Activated T-helper 1 cell treated with Interleukin-2 at 50 U/mL for 16 hours (primary cell): ENCODE measurements at regions not wholly inside any gene's neighbourhood (a gene's known extent, or its start where the extent isn't known, plus 50 kb on each side); places are given as distances from the start of the nearest gene placed in this dataset.

Source experiments
- DNase-seq: peaks from one replicate; pipeline ENCODE4 v3.0.0-alpha.2; 2020; ENCODE audit warnings: low read depth

DNA sequence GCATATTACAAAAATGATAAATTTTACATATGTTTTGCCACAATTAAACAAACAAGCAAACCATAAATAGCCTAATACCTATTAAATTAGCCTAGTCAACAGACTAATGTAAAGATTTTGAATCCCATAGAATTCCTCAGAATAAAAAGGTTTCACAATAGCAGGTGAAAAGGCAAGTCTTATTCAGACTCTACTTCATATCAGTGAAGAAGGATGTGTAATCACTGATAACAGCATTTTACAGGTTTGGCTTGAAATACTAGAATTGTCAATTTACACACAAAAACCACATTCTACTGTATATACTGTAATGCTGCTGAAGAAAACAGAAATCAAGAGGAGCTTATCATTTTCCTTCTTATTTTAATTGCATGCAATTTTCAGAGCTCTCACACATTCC, 90.8 kb upstream of the SSTR1 start:
- DNase-seq = no peak

DNA sequence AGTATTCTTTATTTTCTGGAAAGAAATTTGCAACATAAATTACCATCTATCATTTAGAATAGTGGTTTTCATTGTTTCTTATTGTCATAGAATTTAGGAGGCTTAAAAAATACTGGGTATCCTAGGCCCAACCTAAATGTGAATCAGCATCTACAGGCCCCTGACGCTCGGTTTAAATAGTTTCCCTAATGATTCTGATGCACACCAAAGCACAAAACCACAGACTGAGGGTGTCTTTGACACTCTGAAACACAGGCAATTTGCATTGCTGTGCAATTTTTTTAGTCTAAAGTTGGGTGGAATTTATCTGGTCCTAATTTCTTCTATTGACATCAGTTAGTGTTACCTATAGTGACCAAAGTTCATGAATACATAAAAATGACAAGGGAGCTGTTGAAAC, 87.6 kb upstream of the SSTR1 start:
- DNase-seq = no peak

DNA sequence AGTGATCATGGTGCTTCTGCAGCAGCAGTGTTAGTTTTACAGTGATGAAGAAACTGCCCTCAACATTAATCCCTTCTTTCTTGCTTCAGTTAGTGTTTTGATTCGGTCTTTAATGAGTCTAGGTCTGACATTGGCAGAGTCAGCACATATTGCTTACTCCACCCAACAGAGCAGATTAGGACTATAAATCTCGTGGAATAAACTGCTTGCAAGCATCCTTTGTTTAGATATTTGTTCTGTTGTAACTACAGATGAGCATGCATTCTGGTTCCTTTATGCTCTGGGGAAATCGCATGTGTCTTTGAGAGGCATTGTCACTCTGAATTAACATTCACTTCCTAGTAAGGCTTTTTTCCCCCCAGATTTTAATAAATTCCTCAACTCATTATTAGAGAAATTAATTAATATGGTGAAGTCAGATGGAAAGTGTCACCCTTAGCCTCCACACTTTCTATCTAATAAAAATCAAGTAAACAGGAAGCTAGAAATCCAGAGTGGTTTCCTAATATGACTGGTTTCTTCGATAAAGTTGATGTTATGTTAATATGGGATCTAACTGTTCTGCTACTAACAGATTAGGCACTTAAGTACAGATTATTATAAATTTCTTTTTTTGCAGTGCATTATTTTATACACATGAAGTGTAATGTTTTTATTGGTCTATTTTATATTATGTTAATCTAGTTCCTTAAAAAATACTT, 86.2 kb upstream of the SSTR1 start:
- DNase-seq = no peak

DNA sequence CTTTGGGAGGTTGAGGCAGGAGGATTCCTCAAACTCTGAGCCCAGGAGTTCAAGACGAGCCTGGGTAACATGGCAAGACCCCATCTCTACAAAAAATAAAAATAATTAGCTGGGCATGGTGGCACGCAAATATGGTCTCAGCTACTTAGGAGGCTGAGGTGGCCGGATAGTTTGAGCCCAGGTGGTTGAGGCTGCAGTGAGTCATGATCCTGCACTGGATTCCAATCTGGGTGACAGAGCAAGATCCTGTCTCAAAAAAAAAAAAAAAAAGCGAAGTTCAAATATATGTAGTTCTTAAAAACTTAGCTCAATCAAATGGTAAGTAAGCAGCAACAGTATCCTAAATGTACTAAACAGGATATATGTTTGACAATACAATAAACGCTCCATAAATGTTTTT, 85.5 kb upstream of the SSTR1 start:
- no peak for DNase-seq

DNA sequence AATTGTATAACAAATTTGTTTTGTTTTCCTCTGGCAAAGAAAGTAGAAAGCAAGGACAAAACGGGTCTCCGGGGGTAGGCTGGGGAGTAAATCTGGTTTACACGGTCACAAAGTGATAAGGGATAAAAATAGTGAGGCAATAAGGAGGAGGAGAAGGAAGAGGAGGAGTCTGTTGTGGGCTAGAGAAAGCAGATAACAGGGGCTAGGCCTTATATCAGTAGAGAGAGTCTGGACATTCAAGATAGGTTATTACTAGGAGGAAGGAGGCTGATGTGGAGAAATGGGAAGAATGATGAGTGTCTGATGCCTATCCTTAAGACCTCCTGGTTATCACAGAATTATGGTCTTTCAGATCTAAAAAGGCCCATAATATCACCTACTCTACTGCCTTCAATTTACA, 83.2 kb upstream of the SSTR1 start:
- no peak for DNase-seq

DNA sequence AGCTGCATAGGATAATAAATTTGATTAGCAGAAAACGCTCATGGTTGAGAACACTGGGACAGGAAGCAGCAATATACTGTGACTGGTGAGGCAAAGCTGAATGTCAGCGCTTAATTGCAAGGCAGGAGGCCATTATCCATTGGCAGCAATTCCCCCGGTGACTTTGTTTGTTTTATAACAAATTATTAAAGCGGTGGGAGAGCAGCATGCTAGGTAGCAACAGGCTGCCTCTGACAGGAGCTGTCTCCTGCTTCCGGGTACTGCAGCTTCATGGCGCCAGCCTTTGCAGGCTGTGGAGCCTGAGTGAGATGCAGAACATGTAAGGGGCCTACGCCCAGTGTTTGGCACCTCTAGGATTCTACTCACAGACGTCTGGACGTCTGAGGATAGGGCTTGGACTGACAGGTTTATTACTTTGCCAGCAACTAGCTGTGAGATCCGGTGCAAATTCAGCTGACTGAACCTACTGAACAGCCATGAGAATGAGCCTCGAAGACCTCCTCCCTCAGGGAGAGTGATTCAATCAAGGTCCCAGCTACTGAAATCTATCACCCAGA, 82.1 kb upstream of the SSTR1 start:
- DNase-seq = no peak

DNA sequence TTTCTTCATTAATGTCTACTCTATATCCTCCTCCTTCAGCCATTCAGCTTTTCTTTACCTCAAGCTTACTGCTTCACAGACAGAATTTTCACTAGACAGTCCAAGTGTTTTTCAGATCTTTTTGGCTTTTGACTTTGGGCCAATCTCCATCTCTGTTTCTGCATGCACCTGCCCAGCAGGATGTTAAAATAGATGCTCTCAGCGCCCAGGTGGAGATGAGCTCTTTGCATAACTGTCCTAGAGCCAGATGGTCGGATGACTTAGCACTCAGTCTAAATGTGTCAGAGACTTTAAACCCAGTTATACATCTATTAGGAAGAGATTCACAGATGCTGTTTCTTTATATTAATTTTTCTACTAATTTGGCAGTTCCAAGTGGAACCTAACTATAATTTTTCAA, 80.3 kb upstream of the SSTR1 start:
- DNase-seq = no peak

DNA sequence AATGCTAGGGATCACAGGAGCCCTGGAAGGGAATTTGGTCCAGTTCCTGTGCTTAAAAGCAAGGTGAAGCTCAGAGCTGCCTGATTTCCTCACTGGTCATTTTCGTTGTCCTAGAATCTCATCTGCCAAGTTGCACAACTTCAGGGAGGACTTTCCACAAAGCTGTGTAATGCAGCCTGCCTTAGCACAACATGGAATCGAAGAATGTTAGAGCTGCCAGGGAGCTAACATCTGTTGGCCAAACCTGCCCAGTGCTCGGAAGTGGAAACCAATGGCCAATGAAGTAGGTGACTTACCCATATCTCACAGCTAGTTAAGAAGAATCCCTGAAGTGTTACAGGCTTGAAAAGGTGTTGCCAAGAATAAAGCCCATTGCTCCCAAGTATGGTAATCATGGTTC, 79.9 kb upstream of the SSTR1 start:
- no peak for DNase-seq

DNA sequence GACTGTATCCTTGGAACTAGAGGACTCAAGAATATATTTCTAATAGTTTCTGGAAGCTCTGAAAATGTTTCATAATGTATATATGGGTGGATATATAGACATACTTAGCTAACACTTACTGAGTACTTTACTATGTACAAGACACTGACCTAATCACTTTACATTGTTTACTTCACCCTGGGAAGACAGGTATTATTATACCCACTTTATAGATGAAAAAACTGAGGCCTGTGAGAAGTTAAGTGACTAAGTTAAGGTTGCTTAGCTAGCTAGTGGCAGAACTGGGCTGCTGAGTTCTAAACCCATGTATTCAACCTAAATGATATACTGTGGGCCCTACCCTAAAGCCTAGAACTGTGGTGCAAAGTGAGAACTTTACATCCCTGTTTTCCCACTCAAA, 79.1 kb upstream of the SSTR1 start:
- no peak for DNase-seq

DNA sequence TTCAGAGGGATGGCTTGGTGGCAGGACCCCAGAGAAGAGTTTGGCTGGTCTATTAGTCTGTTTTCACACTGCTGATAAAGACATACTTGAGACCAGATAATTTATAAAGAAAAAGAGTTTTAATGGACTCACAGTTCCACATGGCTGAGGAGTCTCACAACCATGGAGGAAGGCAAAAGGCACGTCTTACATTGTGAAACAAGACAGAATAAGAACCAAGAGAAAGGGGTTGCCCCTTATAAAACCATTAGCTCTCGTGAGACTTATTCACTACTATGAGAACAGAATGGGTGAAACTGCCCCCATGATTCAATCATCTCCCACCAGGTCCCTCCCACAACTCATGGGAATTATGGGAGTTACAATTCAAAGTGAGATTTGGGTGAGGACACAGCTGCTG, 78.5 kb upstream of the SSTR1 start:
- no peak for DNase-seq

DNA sequence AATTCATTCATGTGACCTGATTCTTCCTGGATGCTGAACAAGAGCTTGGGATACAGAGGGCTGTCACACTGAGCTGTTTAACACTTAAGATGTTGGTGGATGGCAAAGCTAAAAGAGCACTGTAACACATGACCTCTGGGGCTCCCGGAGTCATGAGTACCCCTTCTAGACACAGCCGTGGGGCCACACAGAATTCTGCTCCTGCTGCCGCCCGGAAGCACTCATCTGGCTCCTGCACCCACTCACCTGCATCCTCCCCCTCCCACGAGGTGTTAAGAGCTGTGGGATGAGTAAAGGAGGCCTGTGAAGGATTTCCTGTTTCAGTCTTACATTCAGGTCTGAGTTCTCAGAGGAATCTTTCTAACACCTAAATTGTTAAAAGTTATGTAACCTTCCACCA, 78.0 kb upstream of the SSTR1 start:
- DNase-seq = no peak

DNA sequence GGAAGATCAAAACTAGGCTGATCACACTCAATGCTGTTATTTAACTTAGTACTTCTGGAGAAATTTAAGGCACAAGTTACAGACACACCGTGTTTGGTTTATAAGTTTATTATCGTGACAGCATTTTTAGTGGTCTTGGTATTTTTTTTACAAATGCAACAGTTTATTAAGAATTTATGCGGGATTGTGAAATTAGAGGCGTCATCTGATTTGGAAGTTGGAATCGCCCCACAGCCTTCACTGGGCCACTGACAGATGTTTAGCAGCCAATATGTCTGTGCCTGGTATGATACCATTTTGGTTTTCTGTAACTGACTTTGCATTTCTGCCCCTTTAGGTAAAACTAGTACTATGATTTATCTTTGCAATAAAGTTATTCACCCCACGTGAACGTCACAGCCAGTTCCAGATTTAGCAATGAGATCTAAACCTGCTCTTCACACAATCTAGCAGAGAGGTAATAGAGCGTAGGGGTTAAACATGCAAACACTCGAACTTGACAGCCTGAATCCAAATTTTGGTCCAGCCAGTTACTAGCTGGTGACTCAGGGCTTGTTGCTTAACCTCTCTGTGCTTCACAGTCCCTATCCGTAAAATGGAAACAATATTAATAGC, 73.2 kb upstream of the SSTR1 start:
- no peak for DNase-seq

DNA sequence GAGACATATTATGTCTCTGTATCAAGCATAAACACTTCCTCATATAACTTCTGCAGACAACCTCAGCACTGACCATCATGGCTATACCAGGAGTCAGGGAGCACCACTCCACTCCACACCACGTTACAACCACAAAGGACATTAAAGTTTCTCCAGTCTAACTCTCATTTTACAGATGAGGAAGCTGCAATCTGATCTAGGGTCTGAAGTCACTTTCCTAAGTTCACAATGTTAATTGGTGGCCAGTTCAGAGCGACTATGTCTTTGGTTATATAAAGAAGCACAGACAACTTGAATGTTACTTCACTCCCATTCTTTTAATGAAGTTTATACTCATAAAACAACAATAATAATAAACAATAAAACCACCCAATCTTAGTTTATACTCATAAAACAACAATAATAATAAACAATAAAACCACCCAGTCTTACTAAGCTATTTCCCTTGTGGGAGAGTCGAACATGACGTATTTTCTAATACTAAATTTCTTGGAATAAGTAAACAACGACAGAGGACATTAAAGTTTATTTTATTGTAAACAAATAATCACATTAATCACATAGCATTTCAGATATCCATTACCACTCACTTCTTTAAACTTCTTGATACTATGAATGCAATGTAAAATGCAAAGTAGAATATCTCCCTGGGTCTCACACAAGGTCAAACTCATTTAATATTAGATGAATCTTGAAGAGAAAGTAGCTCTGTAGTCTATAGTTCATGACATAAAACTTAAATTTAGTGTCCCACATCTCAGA, 72.4 kb upstream of the SSTR1 start:
- no peak for DNase-seq

DNA sequence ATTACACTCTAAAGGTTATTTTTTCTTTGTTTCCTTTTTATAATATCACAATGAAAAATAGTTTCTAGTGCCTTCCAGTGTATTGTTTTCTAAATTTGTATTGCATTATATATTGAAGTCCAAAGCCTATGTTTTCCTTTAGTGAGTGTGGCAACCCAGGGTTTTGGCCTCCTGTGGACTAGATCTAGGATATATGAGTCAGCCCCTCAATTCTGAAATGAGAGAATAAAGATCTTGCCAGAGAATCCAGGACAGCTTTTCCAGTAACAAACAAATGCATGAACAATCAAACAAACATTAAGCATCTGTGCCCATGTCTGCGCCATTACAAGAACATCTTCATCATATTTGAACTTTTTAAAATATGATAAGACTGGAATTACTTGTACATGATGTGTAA, 70.7 kb upstream of the SSTR1 start:
- DNase-seq = no peak

DNA sequence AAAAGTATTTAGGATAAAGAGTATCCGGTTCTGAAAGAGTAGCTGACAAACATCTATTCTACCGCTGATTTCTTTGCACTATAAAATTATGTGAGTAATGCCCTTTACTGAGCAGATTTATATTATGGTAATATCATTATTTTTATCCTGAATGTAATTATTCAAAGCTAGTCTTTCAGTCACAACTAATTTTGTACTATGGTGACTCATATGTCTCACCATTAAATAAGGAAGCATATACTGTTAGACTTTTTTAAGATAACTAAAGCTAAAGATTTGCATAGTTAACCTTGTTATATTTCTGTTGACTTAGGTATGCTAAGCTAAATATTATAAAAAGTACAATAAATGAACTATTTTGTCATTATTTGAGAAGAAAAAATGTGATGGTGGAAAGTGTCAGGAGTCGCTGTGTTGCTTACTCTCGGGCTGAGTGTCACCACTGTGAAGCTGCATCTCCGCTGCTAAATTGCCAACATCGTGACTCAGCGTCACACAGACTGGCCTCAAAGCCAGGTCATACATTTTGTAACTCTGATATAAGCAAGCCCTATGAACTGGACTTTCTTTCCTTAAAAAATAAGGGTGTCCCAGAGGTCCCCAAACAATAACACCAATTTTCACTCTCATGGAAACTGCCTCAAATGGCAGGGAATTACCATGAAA, 69.1 kb upstream of the SSTR1 start:
- no peak for DNase-seq

DNA sequence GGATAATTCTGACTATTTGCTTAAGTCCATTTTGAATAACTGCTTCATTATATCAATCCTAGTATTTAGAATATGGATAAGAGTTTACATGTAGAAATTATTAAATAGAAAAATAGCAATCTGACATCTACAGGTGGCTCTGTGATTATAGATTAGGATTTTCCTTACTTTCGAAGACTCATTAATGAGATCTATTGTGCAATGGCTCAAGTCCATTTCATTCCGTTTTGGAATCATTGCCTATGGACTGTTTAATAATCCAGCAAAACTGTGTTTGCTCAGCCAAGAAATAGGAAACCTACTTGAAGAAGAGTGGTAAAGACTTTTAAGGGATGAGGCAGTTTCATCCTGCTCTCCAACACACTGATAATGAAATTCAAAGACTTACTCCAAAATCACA, 67.8 kb upstream of the SSTR1 start:
- DNase-seq = no peak

DNA sequence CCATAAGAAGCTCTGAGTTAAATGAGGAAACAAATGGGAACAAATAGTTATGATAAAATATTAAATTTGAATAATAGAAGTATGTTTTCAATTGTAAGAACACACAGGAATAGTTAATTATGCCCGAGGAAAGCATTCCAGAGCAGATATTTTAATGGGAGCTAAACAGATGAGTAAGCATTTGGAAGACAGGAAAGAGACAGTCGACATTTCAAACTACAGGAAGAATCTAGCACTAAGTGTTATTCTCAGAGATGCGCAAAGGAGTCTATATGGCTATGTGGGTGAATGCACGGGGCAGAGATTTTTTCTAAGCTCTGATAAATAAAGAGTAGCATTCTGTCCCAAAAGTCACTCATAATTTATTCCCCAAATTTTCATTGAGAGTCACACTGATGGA, 64.5 kb upstream of the SSTR1 start:
- no peak for DNase-seq

DNA sequence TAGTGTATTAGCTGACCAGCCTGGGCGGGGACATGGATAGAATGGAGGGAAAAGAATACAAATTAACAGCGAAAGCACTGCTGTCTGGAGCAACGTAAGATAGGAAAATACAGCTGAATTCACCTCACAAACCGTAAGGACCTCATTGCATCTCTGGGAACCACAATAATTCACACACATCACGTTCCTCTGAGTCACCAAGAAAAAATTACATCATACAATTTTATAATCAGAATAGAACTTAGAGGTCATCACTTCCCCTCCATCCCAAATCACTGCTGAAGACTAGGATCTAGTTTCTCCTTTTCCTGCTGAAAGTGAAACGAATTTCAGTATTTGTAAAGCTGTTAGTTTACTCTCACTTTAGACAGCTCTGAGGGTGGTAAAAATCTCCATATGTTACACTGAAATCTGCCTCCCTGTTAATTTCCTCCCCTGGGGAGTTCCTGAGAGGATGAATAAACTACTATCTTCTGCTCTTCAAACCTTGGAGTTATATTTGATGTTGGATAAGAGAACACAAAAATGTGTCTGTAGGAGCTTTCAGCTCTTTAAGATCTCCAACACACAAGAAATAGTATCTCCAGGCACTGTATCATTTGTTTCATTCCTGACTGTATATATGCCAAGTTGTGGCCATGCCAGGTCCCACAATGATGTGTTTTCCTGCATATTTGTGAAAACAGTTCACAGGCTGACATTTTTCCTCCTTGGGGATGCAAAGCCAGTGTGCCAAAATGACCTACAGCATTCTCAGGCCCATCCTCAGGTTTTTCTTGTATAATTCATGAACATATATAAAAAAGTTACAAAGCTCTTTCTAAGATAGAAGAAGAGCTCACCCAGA, 63.8 kb upstream of the SSTR1 start:
- no peak for DNase-seq

DNA sequence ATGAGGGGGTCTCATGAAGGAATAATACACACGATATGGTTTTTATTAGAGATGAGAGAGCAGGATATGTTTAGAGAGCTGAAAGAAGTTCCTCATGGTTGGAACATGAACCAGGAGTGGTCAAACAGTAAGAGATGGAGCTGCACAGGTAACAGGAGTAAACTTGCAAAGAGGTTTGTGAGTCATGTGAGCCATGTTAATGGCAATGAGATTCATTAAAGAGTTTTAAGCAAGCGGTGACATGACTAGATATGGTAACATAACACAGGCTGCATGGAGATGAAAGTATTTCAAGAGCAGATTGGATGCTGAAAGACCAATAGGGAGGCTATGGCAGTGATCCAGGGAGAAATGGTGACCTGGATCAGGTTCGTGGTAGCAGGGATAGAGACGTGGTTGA, 62.6 kb upstream of the SSTR1 start:
- no peak for DNase-seq

DNA sequence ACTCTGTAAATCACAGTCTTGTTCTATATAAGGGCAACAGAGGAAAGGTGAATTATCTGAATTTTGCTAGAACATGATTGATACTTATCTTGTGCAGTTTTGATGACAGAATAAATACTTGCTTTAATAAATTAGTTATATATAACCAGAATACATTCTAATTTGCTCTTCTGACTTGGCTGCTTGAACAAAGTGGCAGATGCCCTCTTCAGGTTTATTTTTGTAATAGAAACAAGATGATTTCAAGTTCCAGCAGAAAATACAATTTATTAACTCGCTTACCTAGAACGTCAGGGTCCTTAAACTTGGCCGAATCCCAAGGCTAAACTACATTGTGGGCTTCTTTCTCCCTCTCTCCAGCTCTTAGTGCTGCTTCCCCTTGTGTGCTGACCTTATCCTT, 57.6 kb upstream of the SSTR1 start:
- no peak for DNase-seq
